K562 (cell line): ENCODE measurements at regions not wholly inside any gene's neighbourhood (a gene's known extent, or its start where the extent isn't known, plus 50 kb on each side); places are given as distances from the start of the nearest gene placed in this dataset.
A peak's percentile ranks its signal among the peaks of the same experiment; 100 is the strongest.

Source experiments
- CHD4 ChIP-seq: fragments of 200-600 bp; sonication (generic); IDR thresholded peaks from 3 replicates; pipeline ENCODE4 v1.6.1; 2012; ENCODE audit warnings: low read depth, mild to moderate bottlenecking, mixed read lengths, low read length, inconsistent platforms; ENCODE audit not compliant: insufficient read depth, insufficient replicate concordance, poor library complexity, severe bottlenecking
- DACH1 ChIP-seq: fragments of 450-650 bp; IDR thresholded peaks from 2 replicates; pipeline ENCODE4 v1.6.1; 2018; ENCODE audit not compliant: partially characterized antibody
- DIDO1 ChIP-seq: fragments of 450-650 bp; IDR thresholded peaks from 2 replicates; pipeline ENCODE4 v1.6.1; 2016; ENCODE audit warnings: low read depth, missing biosample characterization, missing genetic modification characterization
- KHSRP ChIP-seq: fragments of 450-650 bp; IDR thresholded peaks from 2 replicates; pipeline ENCODE4 v1.6.1; 2017
- NBN ChIP-seq: fragments of 450-650 bp; IDR thresholded peaks from 2 replicates; pipeline ENCODE4 v1.6.1; 2016; ENCODE audit warnings: low read depth, mild to moderate bottlenecking
- NCOA2 ChIP-seq, 2 experiments: fragments of 450-650 bp; IDR thresholded peaks; 2 replicates each; pipeline ENCODE4 v1.6.1; 2018; ENCODE audit warnings: mild to moderate bottlenecking in 2 of 2, moderate library complexity in 1 of 2; ENCODE audit not compliant: partially characterized antibody in 2 of 2
- PML ChIP-seq: IDR thresholded peaks from 2 replicates; pipeline ENCODE4 v1.6.1; 2012; ENCODE audit warnings: low read length, inconsistent platforms
- ZKSCAN3 ChIP-seq: fragments of 250-450 bp; sonication (Bioruptor Pico); IDR thresholded peaks from 2 replicates; pipeline ENCODE4 v1.4.0; 2020
- ZNF586 ChIP-seq: fragments of 450-650 bp; formaldehyde crosslinking; conservative IDR thresholded peaks from 2 replicates; pipeline ENCODE4 v1.4.0; 2020; ENCODE audit warnings: mild to moderate bottlenecking, moderate library complexity
- ZNF764 ChIP-seq: fragments of 250-450 bp; sonication (Bioruptor Pico); IDR thresholded peaks from 2 replicates; pipeline ENCODE4 v1.4.0; 2020; ENCODE audit warnings: low read depth, mild to moderate bottlenecking, moderate library complexity
- TF ChIP-seq, protein P1 (sequence below): fragments of 250-450 bp; sonication (Bioruptor Pico); IDR thresholded peaks from 2 replicates; pipeline ENCODE4 v1.5.1; 2021; ENCODE audit warnings: mild to moderate bottlenecking
- TF ChIP-seq, protein P2 (sequence below): IDR thresholded peaks from 2 replicates; pipeline ENCODE4 v1.6.1; 2011; ENCODE audit warnings: borderline replicate concordance, low read depth, mild to moderate bottlenecking, moderate library complexity, low read length; ENCODE audit not compliant: insufficient read depth, poor library complexity, severe bottlenecking
- TF ChIP-seq, protein P3 (sequence below): fragments of 250-450 bp; sonication (Bioruptor Pico); IDR thresholded peaks from 2 replicates; pipeline ENCODE4 v1.5.0; 2021; ENCODE audit warnings: mild to moderate bottlenecking, borderline replicate concordance
- TF ChIP-seq, protein P4 (sequence below): fragments of 450-650 bp; IDR thresholded peaks from 2 replicates; pipeline ENCODE4 v1.7.0; 2016; ENCODE audit warnings: borderline replicate concordance
- TF ChIP-seq, protein P5 (sequence below), 2 experiments: fragments of 450-650 bp in 1 of 2; sonication (generic) in 1 of 2; formaldehyde crosslinking in 1 of 2; IDR thresholded peaks in 1 of 2; conservative IDR thresholded peaks in 1 of 2; 2 replicates each; pipeline versions ENCODE4 v1.6.1 to v1.8.1; 2016 to 2023; ENCODE audit warnings: mild to moderate bottlenecking in 2 of 2, moderate library complexity in 2 of 2, inconsistent platforms in 1 of 2, missing genetic modification reagents in 1 of 2
- TF ChIP-seq, protein P6 (sequence below): sonication (generic); formaldehyde crosslinking; IDR thresholded peaks from 2 replicates; pipeline ENCODE4 v1.8.0; 2022; ENCODE audit warnings: missing genetic modification reagents, mild to moderate bottlenecking, borderline replicate concordance

DNA sequence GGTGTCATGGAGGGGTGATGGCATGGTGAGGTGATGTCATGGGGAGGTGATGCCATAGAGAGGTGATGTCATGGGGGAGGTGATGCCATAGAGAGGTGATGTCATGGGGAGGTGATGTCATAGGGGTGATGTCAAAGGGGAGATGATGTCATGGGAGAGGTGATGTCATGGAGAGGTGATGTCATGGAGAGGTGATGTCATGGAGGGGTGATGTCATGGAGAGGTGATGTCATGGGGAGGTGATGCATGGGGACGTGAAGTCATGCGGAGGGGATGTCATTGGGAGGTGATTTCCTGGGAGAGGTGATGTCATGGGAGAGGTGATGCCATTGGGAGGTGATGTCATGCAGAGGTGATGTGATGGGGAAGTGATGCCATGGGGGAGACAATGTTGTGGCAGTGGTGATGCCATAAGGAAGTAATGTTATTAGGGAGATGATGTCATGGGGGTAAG, 92.1 kb upstream of the C1orf174 start (continued):
- no peak for TF ChIP-seq DACH1
- TF ChIP-seq KHSRP = peak; percentile 99
- TF ChIP-seq, protein P1, sequence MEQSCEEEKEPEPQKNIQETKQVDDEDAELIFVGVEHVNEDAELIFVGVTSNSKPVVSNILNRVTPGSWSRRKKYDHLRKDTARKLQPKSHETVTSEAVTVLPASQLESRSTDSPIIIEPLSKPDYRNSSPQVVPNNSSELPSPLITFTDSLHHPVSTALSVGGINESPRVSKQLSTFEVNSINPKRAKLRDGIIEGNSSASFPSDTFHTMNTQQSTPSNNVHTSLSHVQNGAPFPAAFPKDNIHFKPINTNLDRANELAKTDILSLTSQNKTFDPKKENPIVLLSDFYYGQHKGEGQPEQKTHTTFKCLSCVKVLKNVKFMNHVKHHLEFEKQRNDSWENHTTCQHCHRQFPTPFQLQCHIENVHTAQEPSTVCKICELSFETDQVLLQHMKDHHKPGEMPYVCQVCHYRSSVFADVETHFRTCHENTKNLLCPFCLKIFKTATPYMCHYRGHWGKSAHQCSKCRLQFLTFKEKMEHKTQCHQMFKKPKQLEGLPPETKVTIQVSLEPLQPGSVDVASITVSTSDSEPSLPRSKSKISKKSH (CRISPR knock-in tag) = no peak
- TF ChIP-seq, protein P2, sequence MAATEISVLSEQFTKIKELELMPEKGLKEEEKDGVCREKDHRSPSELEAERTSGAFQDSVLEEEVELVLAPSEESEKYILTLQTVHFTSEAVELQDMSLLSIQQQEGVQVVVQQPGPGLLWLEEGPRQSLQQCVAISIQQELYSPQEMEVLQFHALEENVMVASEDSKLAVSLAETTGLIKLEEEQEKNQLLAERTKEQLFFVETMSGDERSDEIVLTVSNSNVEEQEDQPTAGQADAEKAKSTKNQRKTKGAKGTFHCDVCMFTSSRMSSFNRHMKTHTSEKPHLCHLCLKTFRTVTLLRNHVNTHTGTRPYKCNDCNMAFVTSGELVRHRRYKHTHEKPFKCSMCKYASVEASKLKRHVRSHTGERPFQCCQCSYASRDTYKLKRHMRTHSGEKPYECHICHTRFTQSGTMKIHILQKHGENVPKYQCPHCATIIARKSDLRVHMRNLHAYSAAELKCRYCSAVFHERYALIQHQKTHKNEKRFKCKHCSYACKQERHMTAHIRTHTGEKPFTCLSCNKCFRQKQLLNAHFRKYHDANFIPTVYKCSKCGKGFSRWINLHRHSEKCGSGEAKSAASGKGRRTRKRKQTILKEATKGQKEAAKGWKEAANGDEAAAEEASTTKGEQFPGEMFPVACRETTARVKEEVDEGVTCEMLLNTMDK = no peak
- TF ChIP-seq, protein P3, sequence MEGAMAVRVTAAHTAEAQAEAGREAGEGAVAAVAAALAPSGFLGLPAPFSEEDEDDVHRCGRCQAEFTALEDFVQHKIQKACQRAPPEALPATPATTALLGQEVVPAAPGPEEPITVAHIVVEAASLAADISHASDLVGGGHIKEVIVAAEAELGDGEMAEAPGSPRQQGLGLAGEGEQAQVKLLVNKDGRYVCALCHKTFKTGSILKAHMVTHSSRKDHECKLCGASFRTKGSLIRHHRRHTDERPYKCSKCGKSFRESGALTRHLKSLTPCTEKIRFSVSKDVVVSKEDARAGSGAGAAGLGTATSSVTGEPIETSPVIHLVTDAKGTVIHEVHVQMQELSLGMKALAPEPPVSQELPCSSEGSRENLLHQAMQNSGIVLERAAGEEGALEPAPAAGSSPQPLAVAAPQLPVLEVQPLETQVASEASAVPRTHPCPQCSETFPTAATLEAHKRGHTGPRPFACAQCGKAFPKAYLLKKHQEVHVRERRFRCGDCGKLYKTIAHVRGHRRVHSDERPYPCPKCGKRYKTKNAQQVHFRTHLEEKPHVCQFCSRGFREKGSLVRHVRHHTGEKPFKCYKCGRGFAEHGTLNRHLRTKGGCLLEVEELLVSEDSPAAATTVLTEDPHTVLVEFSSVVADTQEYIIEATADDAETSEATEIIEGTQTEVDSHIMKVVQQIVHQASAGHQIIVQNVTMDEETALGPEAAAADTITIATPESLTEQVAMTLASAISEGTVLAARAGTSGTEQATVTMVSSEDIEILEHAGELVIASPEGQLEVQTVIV = no peak
- TF ChIP-seq, protein P4, sequence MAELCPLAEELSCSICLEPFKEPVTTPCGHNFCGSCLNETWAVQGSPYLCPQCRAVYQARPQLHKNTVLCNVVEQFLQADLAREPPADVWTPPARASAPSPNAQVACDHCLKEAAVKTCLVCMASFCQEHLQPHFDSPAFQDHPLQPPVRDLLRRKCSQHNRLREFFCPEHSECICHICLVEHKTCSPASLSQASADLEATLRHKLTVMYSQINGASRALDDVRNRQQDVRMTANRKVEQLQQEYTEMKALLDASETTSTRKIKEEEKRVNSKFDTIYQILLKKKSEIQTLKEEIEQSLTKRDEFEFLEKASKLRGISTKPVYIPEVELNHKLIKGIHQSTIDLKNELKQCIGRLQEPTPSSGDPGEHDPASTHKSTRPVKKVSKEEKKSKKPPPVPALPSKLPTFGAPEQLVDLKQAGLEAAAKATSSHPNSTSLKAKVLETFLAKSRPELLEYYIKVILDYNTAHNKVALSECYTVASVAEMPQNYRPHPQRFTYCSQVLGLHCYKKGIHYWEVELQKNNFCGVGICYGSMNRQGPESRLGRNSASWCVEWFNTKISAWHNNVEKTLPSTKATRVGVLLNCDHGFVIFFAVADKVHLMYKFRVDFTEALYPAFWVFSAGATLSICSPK = no peak
- TF ChIP-seq, protein P5, sequence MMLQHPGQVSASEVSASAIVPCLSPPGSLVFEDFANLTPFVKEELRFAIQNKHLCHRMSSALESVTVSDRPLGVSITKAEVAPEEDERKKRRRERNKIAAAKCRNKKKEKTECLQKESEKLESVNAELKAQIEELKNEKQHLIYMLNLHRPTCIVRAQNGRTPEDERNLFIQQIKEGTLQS (IDR thresholded peaks at IDR 0.05) = peak; percentile 100
- TF ChIP-seq, protein P5 (CRISPR knock-in tag; conservative IDR thresholded peaks at IDR 0.05) = peak; percentile 97
- TF ChIP-seq ZNF764 = no peak
- TF ChIP-seq CHD4 = no peak
- TF ChIP-seq, protein P6, sequence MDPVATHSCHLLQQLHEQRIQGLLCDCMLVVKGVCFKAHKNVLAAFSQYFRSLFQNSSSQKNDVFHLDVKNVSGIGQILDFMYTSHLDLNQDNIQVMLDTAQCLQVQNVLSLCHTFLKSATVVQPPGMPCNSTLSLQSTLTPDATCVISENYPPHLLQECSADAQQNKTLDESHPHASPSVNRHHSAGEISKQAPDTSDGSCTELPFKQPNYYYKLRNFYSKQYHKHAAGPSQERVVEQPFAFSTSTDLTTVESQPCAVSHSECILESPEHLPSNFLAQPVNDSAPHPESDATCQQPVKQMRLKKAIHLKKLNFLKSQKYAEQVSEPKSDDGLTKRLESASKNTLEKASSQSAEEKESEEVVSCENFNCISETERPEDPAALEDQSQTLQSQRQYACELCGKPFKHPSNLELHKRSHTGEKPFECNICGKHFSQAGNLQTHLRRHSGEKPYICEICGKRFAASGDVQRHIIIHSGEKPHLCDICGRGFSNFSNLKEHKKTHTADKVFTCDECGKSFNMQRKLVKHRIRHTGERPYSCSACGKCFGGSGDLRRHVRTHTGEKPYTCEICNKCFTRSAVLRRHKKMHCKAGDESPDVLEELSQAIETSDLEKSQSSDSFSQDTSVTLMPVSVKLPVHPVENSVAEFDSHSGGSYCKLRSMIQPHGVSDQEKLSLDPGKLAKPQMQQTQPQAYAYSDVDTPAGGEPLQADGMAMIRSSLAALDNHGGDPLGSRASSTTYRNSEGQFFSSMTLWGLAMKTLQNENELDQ (CRISPR knock-in tag) = no peak
- no peak for TF ChIP-seq PML
- TF ChIP-seq ZKSCAN3 = no peak
- peak; percentile 65; the same call in 1 of the 2 replicates for TF ChIP-seq DIDO1 (tag)
- no peak for TF ChIP-seq ZNF586 (CRISPR knock-in tag)
- no peak for TF ChIP-seq NCOA2 (IDR thresholded peaks at IDR 0.05; ENCODE audit: partially characterized antibody in 2 of 2)
- peak; percentile 98 for TF ChIP-seq NBN
